IMR-90 (cell line): ENCODE measurements at regions not wholly inside any gene's neighbourhood (a gene's known extent, or its start where the extent isn't known, plus 50 kb on each side); places are given as distances from the start of the nearest gene placed in this dataset.

ENCODE experiments used
- ATAC-seq: fragments of 200-7000 bp; cut with Tn5 transposase; 2 replicates; pipeline ENCODE4 v1.9.1; 2020; ENCODE audit warnings: low read depth, mild to moderate bottlenecking, moderate library complexity
- BruUV-seq: library from RNA; stranded (reverse); fragments of 400-500 nt; replicated peaks from 2 replicates; lab custom pipeline; 2021; lab: Mats Ljungman, UMichigan
- CTCF ChIA-PET: fragments of 300-600 bp; formaldehyde crosslinking; extraction: SDS; loops from one replicate; lab custom pipeline; 2021; ENCODE audit warnings: antibody characterized with exemption; lab: Yijun Ruan, JAX
- POLR2A ChIA-PET: fragments of 300-600 bp; sonication (Branson Sonifier 250); formaldehyde crosslinking; loops from one replicate; lab custom pipeline; 2022; ENCODE audit warnings: antibody characterized with exemption; ENCODE audit not compliant: unreplicated experiment; lab: Charles Lee
- DNase-seq: peaks from one replicate; pipeline ENCODE4 v3.0.0; 2013
- H2AFZ ChIP-seq: replicated peaks from 2 replicates; pipeline ENCODE3; 2013; ENCODE audit warnings: low read length, mild to moderate bottlenecking; ENCODE audit not compliant: poor library complexity
- H2AK5ac ChIP-seq: 2 replicates; pipeline ENCODE4 v1.6.1; 2013; ENCODE audit warnings: low read depth, low read length, inconsistent platforms
- H2AK9ac ChIP-seq: replicated peaks from 2 replicates; pipeline ENCODE3; 2013; ENCODE audit warnings: mild to moderate bottlenecking, low read depth, low read length, moderate library complexity; ENCODE audit not compliant: poor library complexity
- H2BK120ac ChIP-seq: 2 replicates; pipeline ENCODE4 v1.6.1; 2013; ENCODE audit warnings: low read depth, low read length, inconsistent platforms
- H2BK15ac ChIP-seq: 3 replicates; pipeline ENCODE4 v1.6.1; 2013; ENCODE audit warnings: low read depth, low read length, inconsistent platforms
- H2BK20ac ChIP-seq: 2 replicates; pipeline ENCODE4 v1.6.1; 2013; ENCODE audit warnings: low read depth, mild to moderate bottlenecking, inconsistent platforms, low read length, moderate library complexity
- H2BK5ac ChIP-seq: 2 replicates; pipeline ENCODE4 v1.6.1; 2013; ENCODE audit warnings: mild to moderate bottlenecking, low read depth, low read length, inconsistent platforms; ENCODE audit not compliant: poor library complexity, severe bottlenecking
- H3K14ac ChIP-seq: replicated peaks from 2 replicates; pipeline ENCODE4 v1.6.1; 2013; ENCODE audit warnings: low read depth, low read length, inconsistent platforms
- H3K18ac ChIP-seq: 2 replicates; pipeline ENCODE4 v1.6.1; 2013; ENCODE audit warnings: low read depth, low read length, control low read depth
- H3K23ac ChIP-seq: 2 replicates; pipeline ENCODE4 v1.6.1; 2013; ENCODE audit warnings: low read depth, low read length, inconsistent platforms
- H3K27ac ChIP-seq: 2 replicates; pipeline ENCODE4 v1.5.1; 2013; ENCODE audit warnings: mild to moderate bottlenecking, control low read depth, low read length; ENCODE audit not compliant: insufficient read depth
- H3K27me3 ChIP-seq: 2 replicates; pipeline ENCODE4 v1.6.1; 2013; ENCODE audit warnings: low read length; ENCODE audit not compliant: control insufficient read depth, insufficient read depth
- H3K36me3 ChIP-seq: 2 replicates; pipeline ENCODE4 v1.6.1; 2013; ENCODE audit warnings: low read length, mixed read lengths; ENCODE audit not compliant: control insufficient read depth, insufficient read depth
- H3K4ac ChIP-seq: 2 replicates; pipeline ENCODE4 v1.6.1; 2013; ENCODE audit warnings: low read depth, low read length, inconsistent platforms
- H3K4me1 ChIP-seq: 2 replicates; pipeline ENCODE4 v1.6.1; 2013; ENCODE audit warnings: low read length, mixed read lengths; ENCODE audit not compliant: control insufficient read depth, insufficient read depth
- H3K4me2 ChIP-seq: 2 replicates; pipeline ENCODE4 v1.6.1; 2013; ENCODE audit warnings: low read depth, mild to moderate bottlenecking, control low read depth, low read length, moderate library complexity
- H3K4me3 ChIP-seq: 2 replicates; pipeline ENCODE4 v1.5.1; 2013; ENCODE audit warnings: low read depth, mild to moderate bottlenecking, control low read depth, low read length, moderate library complexity; ENCODE audit not compliant: insufficient read depth
- H3K56ac ChIP-seq: 2 replicates; pipeline ENCODE4 v1.6.1; 2013; ENCODE audit warnings: low read length, inconsistent platforms; ENCODE audit not compliant: insufficient read depth; ENCODE audit errors: extremely low read depth
- H3K79me1 ChIP-seq, 2 experiments: 2 replicates each; pipeline ENCODE4 v1.6.1; 2013; ENCODE audit warnings: low read length in 2 of 2, inconsistent platforms in 1 of 2, low read depth in 1 of 2
- H3K9ac ChIP-seq: 2 replicates; pipeline ENCODE4 v1.6.1; 2013; ENCODE audit warnings: low read depth, low read length, control low read depth
- H3K9me1 ChIP-seq: 2 replicates; pipeline ENCODE4 v1.6.1; 2013; ENCODE audit warnings: low read length, inconsistent platforms; ENCODE audit not compliant: insufficient read depth
- H3K9me3 ChIP-seq: 2 replicates; pipeline ENCODE4 v1.6.1; 2013; ENCODE audit warnings: low read length; ENCODE audit not compliant: control insufficient read depth, insufficient read depth
- H4K20me1 ChIP-seq: 2 replicates; pipeline ENCODE4 v1.6.1; 2013; ENCODE audit warnings: low read length, inconsistent platforms; ENCODE audit not compliant: insufficient read depth
- H4K5ac ChIP-seq: 2 replicates; pipeline ENCODE4 v1.6.1; 2013; ENCODE audit warnings: mild to moderate bottlenecking, low read depth, low read length, control low read depth
- H4K8ac ChIP-seq, 2 experiments: 2 replicates each; pipeline ENCODE4 v1.6.1; 2013; ENCODE audit warnings: low read depth in 2 of 2, low read length in 2 of 2, control low read depth in 1 of 2, inconsistent platforms in 1 of 2
- H4K91ac ChIP-seq: 2 replicates; pipeline ENCODE4 v1.6.1; 2013; ENCODE audit warnings: low read depth, low read length, inconsistent platforms; ENCODE audit not compliant: insufficient read depth
- BHLHE40 ChIP-seq: fragments of 150-350 bp; IDR thresholded peaks from 2 replicates; pipeline ENCODE4 v1.6.1; 2016; ENCODE audit warnings: mild to moderate bottlenecking, low read depth, low read length
- CEBPB ChIP-seq: IDR thresholded peaks from 2 replicates; pipeline ENCODE4 v1.6.1; 2012; ENCODE audit warnings: low read depth, low read length, improper control_type of control experiment
- CHD1 ChIP-seq: IDR thresholded peaks from 2 replicates; pipeline ENCODE4 v1.6.1; 2012; ENCODE audit warnings: low read depth, low read length, improper control_type of control experiment
- FOS ChIP-seq: fragments of 150-350 bp; IDR thresholded peaks from 2 replicates; pipeline ENCODE4 v1.6.1; 2016; ENCODE audit warnings: low read depth, low read length
- MAFK ChIP-seq: IDR thresholded peaks from 2 replicates; pipeline ENCODE4 v1.6.1; 2012; ENCODE audit warnings: low read depth, low read length, improper control_type of control experiment
- MAZ ChIP-seq: IDR thresholded peaks from 2 replicates; pipeline ENCODE4 v1.6.1; 2012; ENCODE audit warnings: low read depth, mild to moderate bottlenecking, low read length, improper control_type of control experiment, moderate library complexity, borderline replicate concordance
- MXI1 ChIP-seq: IDR thresholded peaks from 2 replicates; pipeline ENCODE4 v1.6.1; 2012; ENCODE audit warnings: low read depth, mild to moderate bottlenecking, low read length, moderate library complexity, borderline replicate concordance
- NFE2L2 ChIP-seq: fragments of 150-350 bp; IDR thresholded peaks from 2 replicates; pipeline ENCODE4 v1.6.1; 2016; ENCODE audit warnings: low read depth, mild to moderate bottlenecking, low read length
- POLR2A ChIP-seq: IDR thresholded peaks from 2 replicates; pipeline ENCODE4 v1.6.1; 2012; ENCODE audit warnings: mild to moderate bottlenecking, low read depth, low read length
- RAD21 ChIP-seq: IDR thresholded peaks from 2 replicates; pipeline ENCODE4 v1.6.1; 2012; ENCODE audit warnings: low read length, improper control_type of control experiment
- RCOR1 ChIP-seq: IDR thresholded peaks from 2 replicates; pipeline ENCODE4 v1.6.1; 2012; ENCODE audit warnings: mild to moderate bottlenecking, low read length, improper control_type of control experiment; ENCODE audit not compliant: insufficient replicate concordance
- RFX5 ChIP-seq: IDR thresholded peaks from 2 replicates; pipeline ENCODE4 v1.8.0; 2012; ENCODE audit warnings: low read depth, mild to moderate bottlenecking, low read length, moderate library complexity
- SMC3 ChIP-seq: fragments of 150-350 bp; IDR thresholded peaks from 2 replicates; pipeline ENCODE4 v1.6.1; 2016; ENCODE audit warnings: low read depth, mild to moderate bottlenecking, antibody characterized with exemption, low read length, moderate library complexity
- dilution Hi-C: fragments of 300-500 bp; cut with HindIII; formaldehyde crosslinking; loops from one replicate; pipeline ENCODE4 v1.14.3; 2018; ENCODE audit warnings: low sequenced_read_pairs; ENCODE audit not compliant: unreplicated experiment
- in situ Hi-C: fragments of 300-500 bp; cut with MboI; formaldehyde crosslinking; loops from 3 replicates; pipeline ENCODE4 v1.14.3; 2019; ENCODE audit warnings: low sequenced_read_pairs, inconsistent platforms, mixed read lengths
- intact Hi-C: fragments of 100-400 bp; cut with micrococcal nuclease; formaldehyde crosslinking; loops from 2 replicates; pipeline ENCODE4 v1.10.0; 2022
- TF ChIP-seq, protein P1 (sequence below): conservative IDR thresholded peaks from 2 replicates; pipeline ENCODE4 v1.5.1; 2012; ENCODE audit warnings: mild to moderate bottlenecking, low read depth, low read length, improper control_type of control experiment
- TF ChIP-seq, protein P2 (sequence below): fragments of 150-350 bp; IDR thresholded peaks from 2 replicates; pipeline ENCODE4 v1.6.1; 2017; ENCODE audit warnings: mild to moderate bottlenecking, antibody characterized with exemption, low read length, low read depth
- TF ChIP-seq, protein P3 (sequence below): fragments of 150-350 bp; IDR thresholded peaks from 2 replicates; pipeline ENCODE4 v1.6.1; 2016; ENCODE audit warnings: low read depth, mild to moderate bottlenecking, low read length, moderate library complexity, borderline replicate concordance

DNA sequence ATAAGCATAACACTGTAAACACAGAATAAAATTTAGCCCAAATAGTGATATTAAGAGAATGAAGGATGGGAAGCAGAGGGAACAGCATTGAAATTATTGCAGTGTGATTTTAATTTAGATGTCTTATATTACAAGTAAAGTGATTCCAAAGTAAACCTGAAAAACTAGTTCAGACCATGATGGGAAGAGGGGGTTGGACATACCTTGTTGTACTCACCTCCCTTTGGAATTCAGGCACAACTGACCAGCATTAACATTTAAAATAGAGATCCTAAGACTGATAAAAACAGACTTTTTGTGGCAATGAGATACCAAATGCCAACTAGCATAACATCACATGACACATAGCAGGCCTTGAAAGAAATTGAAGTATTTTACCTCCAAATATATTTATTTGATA lies 210.0 kb upstream of the ADRA1D start:
- no peak overlapping the region for H3K23ac ChIP-seq
- no peaks in the 10 kb centered on the region for H3K9me3 ChIP-seq
- H3K4me1 ChIP-seq, result peaks cover 3% of the 10 kb centered on the region
- H3K9ac ChIP-seq, result no peak overlapping the region
- H3K18ac ChIP-seq, result no peak overlapping the region
- no peak overlapping the region for H2AK9ac ChIP-seq
- H3K56ac ChIP-seq, result no peak overlapping the region
- H4K5ac ChIP-seq, result no peak overlapping the region
- H2AFZ ChIP-seq, result no peak overlapping the region
- ChIA-PET POLR2A (no interaction called here), CTCF (no interaction called here)
- no peak overlapping the region for H4K8ac ChIP-seq
- no peak overlapping the region for H3K27ac ChIP-seq
- no peaks in the 10 kb centered on the region for H3K27me3 ChIP-seq
- no peaks in the 10 kb centered on the region for H3K9me1 ChIP-seq
- TF ChIP-seq MAFK, result no peak
- no peak for TF ChIP-seq POLR2A
- TF ChIP-seq SMC3, result no peak
- no peak for TF ChIP-seq RCOR1
- TF ChIP-seq MAZ, result no peak
- no peak for TF ChIP-seq FOS
- no peak for TF ChIP-seq CHD1
- TF ChIP-seq BHLHE40, result no peak
- TF ChIP-seq, protein P1, sequence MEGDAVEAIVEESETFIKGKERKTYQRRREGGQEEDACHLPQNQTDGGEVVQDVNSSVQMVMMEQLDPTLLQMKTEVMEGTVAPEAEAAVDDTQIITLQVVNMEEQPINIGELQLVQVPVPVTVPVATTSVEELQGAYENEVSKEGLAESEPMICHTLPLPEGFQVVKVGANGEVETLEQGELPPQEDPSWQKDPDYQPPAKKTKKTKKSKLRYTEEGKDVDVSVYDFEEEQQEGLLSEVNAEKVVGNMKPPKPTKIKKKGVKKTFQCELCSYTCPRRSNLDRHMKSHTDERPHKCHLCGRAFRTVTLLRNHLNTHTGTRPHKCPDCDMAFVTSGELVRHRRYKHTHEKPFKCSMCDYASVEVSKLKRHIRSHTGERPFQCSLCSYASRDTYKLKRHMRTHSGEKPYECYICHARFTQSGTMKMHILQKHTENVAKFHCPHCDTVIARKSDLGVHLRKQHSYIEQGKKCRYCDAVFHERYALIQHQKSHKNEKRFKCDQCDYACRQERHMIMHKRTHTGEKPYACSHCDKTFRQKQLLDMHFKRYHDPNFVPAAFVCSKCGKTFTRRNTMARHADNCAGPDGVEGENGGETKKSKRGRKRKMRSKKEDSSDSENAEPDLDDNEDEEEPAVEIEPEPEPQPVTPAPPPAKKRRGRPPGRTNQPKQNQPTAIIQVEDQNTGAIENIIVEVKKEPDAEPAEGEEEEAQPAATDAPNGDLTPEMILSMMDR, result no peak
- TF ChIP-seq, protein P2, sequence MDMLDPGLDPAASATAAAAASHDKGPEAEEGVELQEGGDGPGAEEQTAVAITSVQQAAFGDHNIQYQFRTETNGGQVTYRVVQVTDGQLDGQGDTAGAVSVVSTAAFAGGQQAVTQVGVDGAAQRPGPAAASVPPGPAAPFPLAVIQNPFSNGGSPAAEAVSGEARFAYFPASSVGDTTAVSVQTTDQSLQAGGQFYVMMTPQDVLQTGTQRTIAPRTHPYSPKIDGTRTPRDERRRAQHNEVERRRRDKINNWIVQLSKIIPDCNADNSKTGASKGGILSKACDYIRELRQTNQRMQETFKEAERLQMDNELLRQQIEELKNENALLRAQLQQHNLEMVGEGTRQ, result no peak
- TF ChIP-seq, protein P3, sequence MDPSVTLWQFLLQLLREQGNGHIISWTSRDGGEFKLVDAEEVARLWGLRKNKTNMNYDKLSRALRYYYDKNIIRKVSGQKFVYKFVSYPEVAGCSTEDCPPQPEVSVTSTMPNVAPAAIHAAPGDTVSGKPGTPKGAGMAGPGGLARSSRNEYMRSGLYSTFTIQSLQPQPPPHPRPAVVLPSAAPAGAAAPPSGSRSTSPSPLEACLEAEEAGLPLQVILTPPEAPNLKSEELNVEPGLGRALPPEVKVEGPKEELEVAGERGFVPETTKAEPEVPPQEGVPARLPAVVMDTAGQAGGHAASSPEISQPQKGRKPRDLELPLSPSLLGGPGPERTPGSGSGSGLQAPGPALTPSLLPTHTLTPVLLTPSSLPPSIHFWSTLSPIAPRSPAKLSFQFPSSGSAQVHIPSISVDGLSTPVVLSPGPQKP, result no peak
- no peak for TF ChIP-seq RAD21
- TF ChIP-seq RFX5, result no peak
- TF ChIP-seq MXI1, result no peak
- no peak for TF ChIP-seq NFE2L2
- TF ChIP-seq CEBPB, result no peak
- no peak overlapping the region for H3K14ac ChIP-seq
- no peak overlapping the region for H2BK15ac ChIP-seq
- H4K91ac ChIP-seq, result no peak overlapping the region
- no peaks in the 10 kb centered on the region for H4K20me1 ChIP-seq
- no peaks in the 10 kb centered on the region for H3K36me3 ChIP-seq
- H2BK5ac ChIP-seq, result no peak overlapping the region
- no peak overlapping the region for H3K4me3 ChIP-seq
- H3K4me2 ChIP-seq, result no peak overlapping the region
- no peak overlapping the region for H2BK120ac ChIP-seq
- dilution Hi-C loops, result no loop called here
- in situ Hi-C loops, result no loop called here
- BruUV-seq, result no TSS peak
- H3K79me1 ChIP-seq, result no peaks in the 10 kb centered on the region
- intact Hi-C loops, result no loop called here
- ATAC-seq, result no peak
- H3K4ac ChIP-seq, result no peak overlapping the region
- H2BK20ac ChIP-seq, result no peak overlapping the region
- no peak overlapping the region for H2AK5ac ChIP-seq
- no peak for DNase-seq
